Peyer's patch (tissue), 4 donors: ENCODE measurements at regions not wholly inside any gene's neighbourhood (a gene's known extent, or its start where the extent isn't known, plus 50 kb on each side); places are given as distances from the start of the nearest gene placed in this dataset.

Experiments used
- POLR2A ChIP-seq, 2 donors: fragments of 450-650 bp; IDR thresholded peaks; one replicate each; pipeline ENCODE4 v1.5.1; 2017; ENCODE audit warnings: antibody characterized with exemption in 2 of 2, mild to moderate bottlenecking in 2 of 2, moderate library complexity in 2 of 2
- TF ChIP-seq, protein P1 (sequence below), 6 experiments: fragments of 450-650 bp in 4 of 6; fragments of 200-600 bp in 2 of 6; sonication (generic) in 1 of 6; IDR thresholded peaks; one replicate each; pipeline ENCODE4 v1.5.1; 2017 to 2019; ENCODE audit warnings: antibody characterized with exemption in 6 of 6, mild to moderate bottlenecking in 3 of 6, moderate library complexity in 1 of 6

GRCh38 chr7:13673290-13673689 lies 316.2 kb downstream of the ETV1 start:
- TF ChIP-seq, protein P1, sequence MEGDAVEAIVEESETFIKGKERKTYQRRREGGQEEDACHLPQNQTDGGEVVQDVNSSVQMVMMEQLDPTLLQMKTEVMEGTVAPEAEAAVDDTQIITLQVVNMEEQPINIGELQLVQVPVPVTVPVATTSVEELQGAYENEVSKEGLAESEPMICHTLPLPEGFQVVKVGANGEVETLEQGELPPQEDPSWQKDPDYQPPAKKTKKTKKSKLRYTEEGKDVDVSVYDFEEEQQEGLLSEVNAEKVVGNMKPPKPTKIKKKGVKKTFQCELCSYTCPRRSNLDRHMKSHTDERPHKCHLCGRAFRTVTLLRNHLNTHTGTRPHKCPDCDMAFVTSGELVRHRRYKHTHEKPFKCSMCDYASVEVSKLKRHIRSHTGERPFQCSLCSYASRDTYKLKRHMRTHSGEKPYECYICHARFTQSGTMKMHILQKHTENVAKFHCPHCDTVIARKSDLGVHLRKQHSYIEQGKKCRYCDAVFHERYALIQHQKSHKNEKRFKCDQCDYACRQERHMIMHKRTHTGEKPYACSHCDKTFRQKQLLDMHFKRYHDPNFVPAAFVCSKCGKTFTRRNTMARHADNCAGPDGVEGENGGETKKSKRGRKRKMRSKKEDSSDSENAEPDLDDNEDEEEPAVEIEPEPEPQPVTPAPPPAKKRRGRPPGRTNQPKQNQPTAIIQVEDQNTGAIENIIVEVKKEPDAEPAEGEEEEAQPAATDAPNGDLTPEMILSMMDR (IDR thresholded peaks at IDR 0.05), result no peak
- no peak for TF ChIP-seq POLR2A (IDR thresholded peaks at IDR 0.05)
